Immature natural killer cell (primary cell): ENCODE measurements at regions not wholly inside any gene's neighbourhood (a gene's known extent, or its start where the extent isn't known, plus 50 kb on each side); places are given as distances from the start of the nearest gene placed in this dataset.

Experiments
- DNase-seq, 3 donors: peaks; one replicate each; pipeline ENCODE4 v3.0.0; 2022; ENCODE audit warnings: mixed read lengths in 1 of 3
- H3K27ac Mint-ChIP-seq, 6 donors: one replicate each; pipeline ENCODE4 v1.8.0; 2020; ENCODE audit warnings: mixed read lengths in 6 of 6, mild to moderate bottlenecking in 5 of 6, inconsistent platforms in 4 of 6, moderate library complexity in 3 of 6
- H3K27me3 Mint-ChIP-seq, 3 donors: one replicate each; pipeline ENCODE4 v1.8.0; 2020 to 2021; ENCODE audit warnings: low read depth in 3 of 3, mild to moderate bottlenecking in 3 of 3, mixed read lengths in 3 of 3, moderate library complexity in 3 of 3, inconsistent platforms in 1 of 3
- H3K36me3 Mint-ChIP-seq, 3 donors: one replicate each; pipeline ENCODE4 v1.8.0; 2020; ENCODE audit warnings: mixed read lengths in 3 of 3, inconsistent platforms in 2 of 3, mild to moderate bottlenecking in 2 of 3
- H3K4me1 Mint-ChIP-seq, 2 donors: one replicate each; pipeline ENCODE4 v1.8.0; 2020; ENCODE audit warnings: inconsistent platforms in 2 of 2, mild to moderate bottlenecking in 2 of 2, mixed read lengths in 2 of 2, moderate library complexity in 1 of 2
- H3K4me3 Mint-ChIP-seq, 5 donors: one replicate each; pipeline ENCODE4 v1.8.0; 2020; ENCODE audit warnings: mild to moderate bottlenecking in 5 of 5, mixed read lengths in 5 of 5, inconsistent platforms in 3 of 5, moderate library complexity in 3 of 5
- H3K9me3 Mint-ChIP-seq, 6 donors: one replicate each; pipeline ENCODE4 v1.8.0; 2020; ENCODE audit warnings: mild to moderate bottlenecking in 6 of 6, mixed read lengths in 6 of 6, inconsistent platforms in 4 of 6, moderate library complexity in 3 of 6

DNA sequence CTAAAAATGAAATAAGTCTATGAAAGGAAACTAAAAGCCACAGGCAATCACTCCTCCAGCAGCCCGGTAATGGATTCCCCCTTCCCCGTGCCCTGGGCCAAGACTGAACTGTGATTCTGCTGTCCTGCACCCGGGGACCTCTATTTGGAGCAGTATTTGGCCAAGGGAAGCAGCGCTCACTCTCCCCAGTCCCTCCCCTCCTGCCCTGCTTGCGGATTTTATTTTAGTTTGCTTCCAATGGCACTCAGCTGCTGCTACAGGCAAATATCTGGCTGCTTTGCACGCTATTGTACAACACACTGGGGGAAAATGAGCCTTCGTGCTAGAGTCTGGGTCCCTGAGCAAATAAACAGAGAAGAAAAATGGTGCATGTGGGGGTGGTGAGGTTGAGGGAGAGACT is 975.7 kb upstream of the RBFOX1 start:
- H3K4me1 Mint-ChIP-seq = no peaks in the 10 kb centered on the region
- no peak for DNase-seq

DNA sequence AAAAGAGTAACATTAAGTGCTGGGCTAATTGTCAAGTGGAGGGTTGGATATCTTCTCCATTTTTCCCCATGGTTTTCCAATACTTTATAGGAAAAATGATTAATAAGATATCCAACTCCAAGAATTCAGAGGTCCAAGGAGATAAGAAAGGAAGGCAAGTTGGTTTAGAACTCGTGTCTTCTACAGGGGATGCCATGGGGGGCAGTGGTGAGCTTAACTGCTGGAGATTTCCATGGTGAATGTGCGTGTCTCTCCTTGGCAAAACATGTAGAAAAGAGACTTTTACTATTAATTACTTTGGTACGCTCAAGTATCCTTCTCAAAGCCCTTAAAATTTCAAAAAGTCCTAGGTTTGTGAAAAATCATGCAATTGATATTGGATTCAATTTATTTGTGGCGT is 982.9 kb upstream of the RBFOX1 start:
- DNase-seq = no peak
- Mint-ChIP-seq H3K36me3 (no peaks in the 10 kb centered on the region), H3K4me3 (no peak overlapping the region), H3K27ac (no peak overlapping the region), H3K4me1 (no peaks in the 10 kb centered on the region), H3K27me3 (peaks cover 0 to 2% (median 0%) of the 10 kb centered on the region in 3 donors), H3K9me3 (peaks cover 2 to 33% (median 7%) of the 10 kb centered on the region in 6 donors)

More for the DNA sequence above, 975.7 kb upstream of the RBFOX1 start:
- Mint-ChIP-seq H3K27ac (no peak overlapping the region), H3K27me3 (peaks cover 0 to 2% (median 0%) of the 10 kb centered on the region in 3 donors), H3K4me3 (no peak overlapping the region), H3K9me3 (peaks cover 2 to 14% (median 9%) of the 10 kb centered on the region in 6 donors), H3K36me3 (no peaks in the 10 kb centered on the region)

DNA sequence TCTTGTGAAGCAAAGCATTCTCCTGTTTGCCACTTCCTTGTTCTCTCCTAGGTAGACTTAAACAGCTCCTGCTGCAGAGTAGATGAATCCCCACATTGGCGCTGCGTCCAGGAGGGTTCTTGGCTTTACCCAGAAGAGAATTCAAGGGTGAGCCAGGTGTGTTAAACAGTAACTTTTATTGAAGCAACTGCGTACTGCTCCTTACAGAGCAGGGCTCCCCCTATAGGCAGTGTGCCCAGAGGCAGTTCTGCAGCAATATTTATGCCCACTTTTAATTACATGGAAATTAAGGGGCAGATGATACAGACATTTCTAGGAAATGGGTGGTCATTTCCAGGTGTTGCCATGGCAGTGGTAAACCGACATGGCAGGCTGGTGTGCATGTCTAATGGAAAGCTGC is 987.6 kb upstream of the RBFOX1 start:
- peaks cover 0 to 23% (median 9%) of the 10 kb centered on the region in 6 donors for H3K9me3 Mint-ChIP-seq
- DNase-seq = no peak
- no peak overlapping the region for H3K4me3 Mint-ChIP-seq
- H3K36me3 Mint-ChIP-seq = no peaks in the 10 kb centered on the region
- no peak overlapping the region for H3K27ac Mint-ChIP-seq
- peaks cover 0 to 2% (median 0%) of the 10 kb centered on the region in 3 donors for H3K27me3 Mint-ChIP-seq
- no peaks in the 10 kb centered on the region for H3K4me1 Mint-ChIP-seq

DNA sequence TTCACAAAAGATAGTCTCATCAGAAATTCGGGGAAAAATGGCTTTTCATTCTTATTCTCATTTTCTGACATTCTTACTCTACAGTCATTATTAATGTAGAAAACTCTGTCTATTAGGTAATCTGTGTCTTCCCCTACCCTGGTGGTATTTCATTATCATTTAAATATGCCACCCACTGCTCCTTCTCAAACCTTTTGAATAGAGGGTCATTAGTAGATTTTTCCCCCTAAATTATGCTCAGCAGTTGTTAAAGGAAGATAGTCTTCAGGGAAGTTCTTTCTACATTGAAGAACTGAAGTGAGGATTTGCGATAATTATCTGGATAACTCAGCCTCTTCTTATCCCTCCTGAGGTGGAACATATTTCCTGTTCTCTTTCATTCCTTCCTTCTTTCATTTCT is 989.5 kb upstream of the RBFOX1 start:
- H3K4me1 Mint-ChIP-seq = no peaks in the 10 kb centered on the region
- peaks cover 0 to 34% (median 11%) of the 10 kb centered on the region in 6 donors for H3K9me3 Mint-ChIP-seq
- DNase-seq = no peak
- no peak overlapping the region for H3K27ac Mint-ChIP-seq
- H3K36me3 Mint-ChIP-seq = no peaks in the 10 kb centered on the region
- H3K27me3 Mint-ChIP-seq = peaks cover 0 to 2% (median 0%) of the 10 kb centered on the region in 3 donors
- H3K4me3 Mint-ChIP-seq = no peak overlapping the region

DNA sequence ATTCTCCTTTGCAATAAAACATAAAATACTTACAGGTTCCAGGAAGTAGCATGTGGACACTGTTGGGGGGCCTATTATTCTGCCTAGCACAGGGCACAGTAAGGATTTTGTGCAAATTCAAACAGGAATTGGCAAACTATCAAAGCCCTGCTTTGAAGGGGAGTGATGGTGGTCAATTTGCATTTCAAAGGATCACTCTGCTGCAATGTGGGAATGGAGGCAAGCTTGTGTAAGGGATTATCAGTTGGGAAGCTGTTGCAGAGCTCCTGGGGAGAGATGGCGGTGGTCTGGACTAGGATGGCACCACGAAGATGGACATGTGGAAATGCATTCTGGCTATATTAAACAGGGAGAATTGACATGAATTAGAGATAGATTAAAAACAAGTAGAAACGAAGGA is 990.7 kb upstream of the RBFOX1 start:
- Mint-ChIP-seq H3K27me3 (peaks cover 0 to 2% (median 0%) of the 10 kb centered on the region in 3 donors), H3K27ac (no peak overlapping the region), H3K4me3 (no peak overlapping the region), H3K4me1 (no peaks in the 10 kb centered on the region), H3K36me3 (no peaks in the 10 kb centered on the region), H3K9me3 (peaks cover 0 to 34% (median 9%) of the 10 kb centered on the region in 6 donors)
- no peak for DNase-seq

DNA sequence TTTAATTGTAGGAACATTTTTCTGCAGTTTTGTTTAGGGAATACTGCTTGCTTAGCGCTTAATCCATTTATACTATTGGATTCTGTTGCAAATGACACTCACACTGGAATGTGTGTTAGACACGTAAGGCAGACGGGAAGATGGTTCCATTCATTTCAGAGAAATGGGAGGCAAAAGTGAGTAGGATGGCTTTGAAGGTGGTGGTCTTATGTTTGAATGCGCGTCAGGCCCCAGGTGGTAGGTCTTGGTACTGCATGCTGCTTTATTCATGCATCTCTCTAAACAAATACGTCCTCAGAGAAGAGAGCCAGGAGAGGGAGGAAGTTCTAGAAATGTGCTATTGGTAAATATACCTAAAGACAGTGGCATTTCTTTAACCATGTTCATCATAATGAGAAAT is 997.6 kb upstream of the RBFOX1 start:
- H3K9me3 Mint-ChIP-seq = peaks cover 1 to 20% (median 6%) of the 10 kb centered on the region in 6 donors
- DNase-seq = no peak
- H3K4me1 Mint-ChIP-seq = no peaks in the 10 kb centered on the region
- no peaks in the 10 kb centered on the region for H3K36me3 Mint-ChIP-seq
- no peak overlapping the region for H3K27ac Mint-ChIP-seq
- peaks cover 0 to 3% (median 0%) of the 10 kb centered on the region in 3 donors for H3K27me3 Mint-ChIP-seq
- no peak overlapping the region for H3K4me3 Mint-ChIP-seq

DNA sequence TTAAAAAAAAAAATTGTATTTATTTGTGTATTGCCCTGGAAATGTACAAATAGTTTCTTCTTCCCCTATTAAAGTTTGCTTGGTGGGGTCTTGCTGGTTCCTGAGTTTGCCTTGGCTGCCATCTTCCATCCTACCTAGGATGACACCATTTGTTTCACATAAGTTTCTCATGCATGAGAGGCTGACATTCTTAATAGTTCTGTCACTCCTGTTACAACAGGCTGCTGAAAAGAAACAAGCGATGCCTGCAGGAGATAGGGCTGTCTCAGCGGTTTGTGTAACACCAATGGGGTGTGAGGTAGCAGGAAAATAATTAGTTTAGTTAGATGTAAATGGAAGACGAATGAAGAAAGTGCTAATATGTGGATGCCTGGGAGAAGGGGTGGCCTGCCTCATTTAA is 1000.9 kb upstream of the RBFOX1 start:
- Mint-ChIP-seq H3K4me3 (no peak overlapping the region), H3K36me3 (no peaks in the 10 kb centered on the region), H3K27ac (no peak overlapping the region), H3K9me3 (peaks cover 0 to 15% (median 9%) of the 10 kb centered on the region in 6 donors), H3K27me3 (peaks cover 0 to 4% (median 0%) of the 10 kb centered on the region in 3 donors), H3K4me1 (no peaks in the 10 kb centered on the region)
- DNase-seq = no peak

DNA sequence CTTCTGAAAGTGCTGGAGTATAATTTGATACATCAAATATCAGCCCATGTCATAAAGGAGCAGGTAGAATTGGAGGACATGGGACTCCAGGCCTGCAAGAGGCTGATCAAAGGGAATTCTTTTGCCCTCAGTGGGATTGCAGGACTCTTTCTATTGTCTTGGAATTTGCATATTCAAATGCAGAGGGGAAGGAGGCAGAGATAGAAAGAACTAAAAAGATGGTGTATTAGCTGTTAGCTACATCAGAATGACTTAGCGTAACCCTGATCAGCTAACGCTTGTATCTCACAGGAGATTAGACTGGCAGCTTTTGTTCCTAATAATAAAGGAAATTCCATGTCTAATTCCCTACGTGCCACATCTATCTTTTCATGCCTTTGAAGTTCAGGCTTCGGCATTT is 1014.7 kb upstream of the RBFOX1 start:
- Mint-ChIP-seq H3K27ac (no peak overlapping the region), H3K4me3 (no peak overlapping the region), H3K4me1 (no peaks in the 10 kb centered on the region), H3K27me3 (peaks cover 0 to 2% (median 0%) of the 10 kb centered on the region in 3 donors), H3K9me3 (peaks cover 0 to 9% (median 4%) of the 10 kb centered on the region in 6 donors), H3K36me3 (no peaks in the 10 kb centered on the region)
- DNase-seq = no peak

DNA sequence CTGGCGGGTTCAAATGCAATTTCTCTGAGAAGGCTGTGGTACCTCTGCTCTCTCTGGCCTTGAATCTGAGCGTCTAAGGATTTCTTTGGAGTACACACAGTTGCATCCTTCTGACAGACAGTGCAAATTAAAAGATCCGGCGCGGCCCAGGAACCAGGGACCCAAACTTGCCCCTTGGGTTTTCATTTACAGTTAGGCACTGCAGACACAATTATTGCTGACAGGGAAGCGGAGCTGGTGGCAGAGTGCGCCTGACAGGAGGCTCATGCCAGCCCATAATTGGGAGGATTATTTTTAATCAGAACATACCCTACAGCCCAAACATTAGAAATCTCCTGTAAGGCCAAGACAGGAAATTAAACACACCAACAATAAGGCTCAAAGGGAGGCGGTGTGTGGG is 1023.4 kb upstream of the RBFOX1 start:
- peaks cover 0 to 3% (median 2%) of the 10 kb centered on the region in 3 donors for H3K27me3 Mint-ChIP-seq
- no peak overlapping the region for H3K27ac Mint-ChIP-seq
- peaks cover 0 to 26% (median 6%) of the 10 kb centered on the region in 6 donors for H3K9me3 Mint-ChIP-seq
- H3K4me3 Mint-ChIP-seq = no peak overlapping the region
- H3K4me1 Mint-ChIP-seq = no peaks in the 10 kb centered on the region
- no peaks in the 10 kb centered on the region for H3K36me3 Mint-ChIP-seq
- DNase-seq = no peak

DNA sequence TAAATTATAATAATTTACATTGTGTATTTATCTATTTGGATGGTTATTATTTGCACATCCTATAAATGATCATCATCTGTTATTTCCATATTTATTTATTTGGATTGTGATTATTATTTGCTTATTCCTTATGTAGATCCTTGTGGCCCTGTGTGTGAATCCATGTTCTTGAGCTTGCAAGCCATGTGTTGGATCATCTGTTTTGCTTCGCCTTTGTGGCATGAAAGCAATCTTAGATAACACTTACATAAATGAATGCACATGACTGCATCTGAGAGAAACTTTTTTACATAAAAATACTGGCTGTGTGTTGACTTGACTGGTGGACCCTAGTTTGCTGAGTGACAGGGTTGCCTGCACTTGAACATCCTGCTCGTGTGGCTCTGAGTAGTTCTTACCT is 1024.5 kb upstream of the RBFOX1 start:
- H3K4me1 Mint-ChIP-seq = no peaks in the 10 kb centered on the region
- H3K27ac Mint-ChIP-seq = no peak overlapping the region
- H3K27me3 Mint-ChIP-seq = peaks cover 0 to 3% (median 2%) of the 10 kb centered on the region in 3 donors
- no peak overlapping the region for H3K4me3 Mint-ChIP-seq
- DNase-seq = no peak
- H3K9me3 Mint-ChIP-seq = peaks cover 0 to 26% (median 7%) of the 10 kb centered on the region in 6 donors
- H3K36me3 Mint-ChIP-seq = no peaks in the 10 kb centered on the region

DNA sequence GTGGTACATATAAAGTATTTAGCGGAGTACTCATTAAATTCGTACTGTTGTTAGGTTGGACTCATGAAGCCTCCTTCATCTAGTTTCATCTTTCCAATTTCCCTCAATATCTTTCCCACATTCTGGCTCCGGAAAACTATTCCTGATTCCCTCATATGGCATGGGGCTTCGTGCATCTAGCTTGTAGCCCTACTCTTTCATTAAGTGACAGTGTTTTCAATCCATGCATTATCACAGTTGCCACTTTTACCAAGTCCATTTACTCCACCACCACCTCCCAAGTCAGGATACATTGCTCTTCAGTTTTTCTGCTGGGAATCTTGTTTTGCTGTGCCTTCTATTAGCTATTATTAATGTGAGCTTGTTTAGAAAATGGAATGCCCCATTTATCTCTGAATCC is 1032.1 kb upstream of the RBFOX1 start:
- H3K27me3 Mint-ChIP-seq = peaks cover 0 to 2% (median 0%) of the 10 kb centered on the region in 3 donors
- no peaks in the 10 kb centered on the region for H3K4me1 Mint-ChIP-seq
- H3K9me3 Mint-ChIP-seq = peaks cover 0 to 13% (median 10%) of the 10 kb centered on the region in 6 donors
- no peak for DNase-seq
- no peak overlapping the region for H3K27ac Mint-ChIP-seq
- H3K36me3 Mint-ChIP-seq = no peaks in the 10 kb centered on the region
- H3K4me3 Mint-ChIP-seq = no peak overlapping the region

DNA sequence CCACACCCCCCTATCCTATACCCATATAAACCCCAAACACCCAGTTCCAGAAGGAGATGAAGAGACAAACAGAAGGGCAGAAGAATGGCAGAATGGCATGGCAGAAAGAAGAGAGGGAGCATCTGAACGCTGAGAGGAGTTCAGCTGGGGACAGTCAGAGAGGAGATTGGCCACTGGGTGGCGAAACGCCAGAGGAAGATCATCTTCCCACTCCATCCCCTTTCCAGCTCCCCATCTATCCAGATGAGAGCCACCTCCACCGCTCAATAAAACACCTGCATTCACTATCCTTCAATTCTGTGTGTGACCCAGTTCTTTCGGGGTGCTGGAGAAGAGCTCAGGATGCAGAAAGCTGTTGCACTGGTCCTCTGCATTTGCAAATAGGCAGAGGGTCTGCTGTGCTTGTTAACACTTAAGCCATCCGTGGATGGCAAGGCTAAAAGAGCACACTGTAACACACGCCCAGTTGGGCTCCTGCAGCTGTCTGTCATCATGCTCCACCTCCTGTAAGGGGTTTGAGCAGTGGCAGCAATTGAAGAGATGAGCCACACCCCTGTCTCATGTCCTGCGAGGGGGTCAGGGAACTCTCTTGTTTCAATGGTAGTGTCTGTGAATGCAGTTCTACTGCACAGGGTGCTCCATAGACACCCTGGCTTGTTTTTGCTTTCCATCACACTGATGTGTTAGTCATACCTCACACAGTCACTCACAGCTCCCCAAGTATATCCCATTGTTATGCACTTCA is 1034.8 kb upstream of the RBFOX1 start:
- Mint-ChIP-seq H3K4me3 (no peak overlapping the region), H3K36me3 (no peaks in the 10 kb centered on the region), H3K27ac (no peak overlapping the region), H3K9me3 (peaks cover 0 to 16% (median 5%) of the 10 kb centered on the region in 6 donors), H3K27me3 (peaks cover 0 to 2% (median 0%) of the 10 kb centered on the region in 3 donors), H3K4me1 (no peaks in the 10 kb centered on the region)
- DNase-seq = no peak

DNA sequence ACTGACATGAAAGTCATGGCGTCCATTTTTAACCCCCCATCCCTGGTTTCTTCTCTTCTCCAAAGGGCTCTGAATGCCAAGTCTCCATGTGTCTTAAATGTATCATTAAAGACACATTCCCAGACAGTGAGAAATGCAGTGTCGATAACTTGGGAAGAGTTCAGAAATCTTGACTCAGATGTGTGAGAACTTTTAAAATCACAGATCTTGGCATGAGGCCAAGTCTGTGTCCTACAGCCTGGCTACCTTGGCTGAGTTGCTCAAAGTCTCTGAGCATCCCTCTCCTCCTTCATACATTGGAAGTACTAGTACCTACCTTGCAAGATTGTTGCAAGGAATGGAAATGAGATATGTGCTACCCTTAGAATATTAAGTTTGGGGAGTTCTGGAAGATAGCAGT is 1046.5 kb upstream of the RBFOX1 start:
- Mint-ChIP-seq H3K4me1 (no peaks in the 10 kb centered on the region), H3K27me3 (peaks cover 0 to 4% (median 0%) of the 10 kb centered on the region in 3 donors), H3K9me3 (peaks cover 4 to 19% (median 10%) of the 10 kb centered on the region in 6 donors), H3K36me3 (no peaks in the 10 kb centered on the region), H3K27ac (no peak overlapping the region), H3K4me3 (no peak overlapping the region)
- DNase-seq = no peak

DNA sequence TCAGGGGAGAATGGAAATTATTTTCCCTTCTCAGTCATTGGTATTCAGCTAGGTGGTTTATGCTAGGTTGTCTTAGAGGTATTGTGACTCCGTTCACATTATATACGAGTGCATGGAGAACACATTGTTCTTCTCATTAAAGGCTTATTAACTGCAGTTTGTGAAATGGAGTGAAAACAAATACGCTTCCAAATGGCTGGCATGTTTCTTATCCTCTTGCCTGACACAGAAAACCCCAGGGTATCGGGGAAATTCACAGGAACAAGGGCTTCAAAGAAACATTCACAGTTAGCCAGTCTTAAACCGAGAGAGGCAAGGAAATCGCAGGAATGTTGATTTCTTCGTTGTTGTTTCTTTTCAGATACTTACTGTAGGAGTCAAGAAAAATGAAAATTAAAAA is 1047.9 kb upstream of the RBFOX1 start:
- Mint-ChIP-seq H3K27me3 (peaks cover 0 to 4% (median 0%) of the 10 kb centered on the region in 3 donors), H3K9me3 (peaks cover 0 to 19% (median 11%) of the 10 kb centered on the region in 6 donors), H3K36me3 (no peaks in the 10 kb centered on the region), H3K4me3 (no peak overlapping the region), H3K27ac (no peak overlapping the region), H3K4me1 (no peaks in the 10 kb centered on the region)
- DNase-seq = no peak

DNA sequence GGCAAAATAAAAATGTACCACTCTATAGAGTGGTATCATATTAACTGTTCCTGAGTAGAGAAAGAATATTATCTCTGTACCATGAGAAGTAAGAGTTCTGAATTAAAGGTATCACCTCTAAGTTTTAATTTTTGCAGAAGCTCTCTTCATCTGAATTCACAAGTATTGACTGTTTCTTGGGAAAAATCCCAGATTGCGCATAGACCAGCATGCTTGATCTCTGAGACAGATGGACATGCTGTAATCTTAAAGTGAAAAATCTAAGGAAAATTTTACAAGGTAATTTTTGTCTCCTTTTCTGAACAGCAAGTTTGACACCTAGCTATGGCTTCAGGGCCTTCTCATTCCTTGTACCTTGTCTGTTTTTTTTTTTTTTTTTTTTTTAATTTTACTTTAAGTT is 1050.7 kb upstream of the RBFOX1 start:
- Mint-ChIP-seq H3K4me3 (no peak overlapping the region), H3K9me3 (peaks cover 0 to 29% (median 8%) of the 10 kb centered on the region in 6 donors), H3K4me1 (no peaks in the 10 kb centered on the region), H3K36me3 (no peaks in the 10 kb centered on the region), H3K27me3 (peaks cover 0 to 4% (median 3%) of the 10 kb centered on the region in 3 donors), H3K27ac (no peak overlapping the region)
- no peak for DNase-seq
